Kidney (tissue), 13 donors: ENCODE measurements at regions not wholly inside any gene's neighbourhood (a gene's known extent, or its start where the extent isn't known, plus 50 kb on each side); places are given as distances from the start of the nearest gene placed in this dataset.

Experiments
- DNase-seq, 5 donors: peaks; one replicate each; pipeline ENCODE4 v3.0.0-alpha.2; 2013 to 2020
- FAIRE-seq: peaks from 2 replicates; lab custom pipeline; 2012; peaks lifted over from hg19 to GRCh38; lab: Jason Lieb, UNC
- H3K27ac ChIP-seq, 2 donors: one replicate each; pipeline ENCODE4 v1.7.0; 2013; ENCODE audit warnings: low read depth in 2 of 2, low read length in 2 of 2, inconsistent platforms in 1 of 2
- H3K27me3 ChIP-seq: one replicate; pipeline ENCODE4 v1.7.1; 2013; ENCODE audit warnings: low read length, inconsistent platforms; ENCODE audit not compliant: control insufficient read depth, insufficient read depth
- H3K36me3 ChIP-seq, 3 donors: one replicate each; pipeline versions ENCODE4 v1.7.0 to v1.7.1; 2013; ENCODE audit warnings: low read length in 3 of 3, control low read depth in 1 of 3, inconsistent platforms in 1 of 3; ENCODE audit not compliant: insufficient read depth in 3 of 3, control insufficient read depth in 2 of 3
- H3K4me1 ChIP-seq, 3 donors: one replicate each; pipeline versions ENCODE4 v1.7.0 to v1.7.1; 2013; ENCODE audit warnings: low read length in 3 of 3, inconsistent platforms in 1 of 3, low read depth in 1 of 3; ENCODE audit not compliant: control insufficient read depth in 2 of 3, insufficient read depth in 2 of 3
- H3K4me3 ChIP-seq, 3 donors: one replicate each; pipeline versions ENCODE4 v1.7.0 to v1.8.1; 2013; ENCODE audit warnings: low read length in 3 of 3, control low read depth in 1 of 3, inconsistent platforms in 1 of 3
- H3K9ac ChIP-seq, 3 donors: one replicate each; pipeline versions ENCODE4 v1.7.0 to v1.7.1; 2013; ENCODE audit warnings: low read length in 3 of 3, control low read depth in 1 of 3, inconsistent platforms in 1 of 3
- H3K9me3 ChIP-seq, 3 donors: one replicate each; pipeline versions ENCODE4 v1.7.0 to v1.7.1; 2013; ENCODE audit warnings: low read length in 3 of 3, control low read depth in 1 of 3, inconsistent platforms in 1 of 3; ENCODE audit not compliant: control insufficient read depth in 2 of 3, insufficient read depth in 1 of 3
- CTCF ChIP-seq: IDR thresholded peaks from 3 replicates; pipeline ENCODE4 v1.5.1; 2012; ENCODE audit warnings: mild to moderate bottlenecking, moderate library complexity, borderline replicate concordance; ENCODE audit not compliant: insufficient read depth; ENCODE audit errors: extremely low read depth
- intact Hi-C: fragments of 100-400 bp; cut with DNase I; formaldehyde crosslinking; loops from one replicate; pipeline ENCODE4 v1.11.1; 2022
- donor health status: control.
- donor health status: control.
- donor health status: control.
- donor health status: control.
- donor health status: control.
- donor health status: DM: yes; HTN: yes; CAD: no.
- donor health status: Normal renal cell carcinoma (clear cell type).

- Histone ChIP-seq H3K36me3 (no peaks in the 10 kb centered on the region), H3K4me3 (no peak overlapping the region), H3K9me3 (peaks cover 0 to 5% (median 0%) of the 10 kb centered on the region in 3 donors), H3K9ac (no peak overlapping the region), H3K27ac (no peak overlapping the region), H3K27me3 (no peaks in the 10 kb centered on the region), H3K4me1 (no peaks in the 10 kb centered on the region)
- no peak for TF ChIP-seq CTCF
- no peak for FAIRE-seq
- DNase-seq = peak in 1 of 5 donors; percentile 46
- intact Hi-C loops = no loop called here
These were observed 126.1 kb downstream of the TEX36 start for GRCh38 chr10:125556882-125557281.

DNA sequence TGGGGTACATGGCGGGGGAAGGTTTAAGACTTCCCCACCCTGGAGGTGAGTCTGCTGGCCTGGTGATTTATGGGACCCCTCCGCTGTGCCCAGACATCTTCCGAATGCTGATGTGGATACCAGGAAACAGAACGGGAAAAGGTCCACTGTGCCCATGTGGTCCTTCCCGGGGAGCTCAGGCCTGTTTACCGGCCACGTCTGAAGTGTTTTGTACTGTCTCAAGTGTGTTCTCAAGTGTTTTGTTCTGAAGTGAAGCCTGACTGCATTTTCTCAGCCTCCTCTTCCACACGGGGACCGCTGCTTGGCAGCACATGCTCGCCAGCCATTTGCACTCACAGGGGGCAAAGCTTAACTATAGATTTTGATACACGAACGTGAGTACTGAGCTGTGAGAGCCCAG lies 127.2 kb downstream of the TEX36 start:
- no peak overlapping the region for H3K9ac ChIP-seq
- no peaks in the 10 kb centered on the region for H3K36me3 ChIP-seq
- no peak overlapping the region for H3K4me3 ChIP-seq
- no peaks in the 10 kb centered on the region for H3K27me3 ChIP-seq
- DNase-seq (no peak), FAIRE-seq (no peak)
- intact Hi-C loops = no loop called here
- H3K27ac ChIP-seq = no peak overlapping the region
- H3K4me1 ChIP-seq = no peaks in the 10 kb centered on the region
- peaks cover 0 to 5% (median 0%) of the 10 kb centered on the region in 3 donors for H3K9me3 ChIP-seq
- TF ChIP-seq CTCF = no peak

- Histone ChIP-seq H3K27me3 (no peaks in the 10 kb centered on the region), H3K4me3 (no peak overlapping the region), H3K9me3 (peaks cover 0 to 5% (median 0%) of the 10 kb centered on the region in 3 donors), H3K36me3 (no peaks in the 10 kb centered on the region), H3K27ac (no peak overlapping the region), H3K9ac (no peak overlapping the region), H3K4me1 (no peaks in the 10 kb centered on the region)
- no peak for FAIRE-seq
- DNase-seq = no peak
- intact Hi-C loops = no loop called here
- TF ChIP-seq CTCF = no peak
These were observed 127.7 kb downstream of the TEX36 start for GRCh38 chr10:125555267-125555666.

GRCh38 chr10:125554753-125555152 lies 128.2 kb downstream of the TEX36 start:
- intact Hi-C loops = no loop called here
- Histone ChIP-seq H3K4me1 (no peaks in the 10 kb centered on the region), H3K27me3 (no peaks in the 10 kb centered on the region), H3K9ac (no peak overlapping the region), H3K4me3 (no peak overlapping the region), H3K36me3 (no peaks in the 10 kb centered on the region), H3K9me3 (peaks cover 0 to 5% (median 0%) of the 10 kb centered on the region in 3 donors), H3K27ac (no peak overlapping the region)
- no peak for TF ChIP-seq CTCF
- DNase-seq = no peak
- no peak for FAIRE-seq
